Upper lobe of right lung (tissue), 1 donor: ENCODE measurements at regions not wholly inside any gene's neighbourhood (a gene's known extent, or its start where the extent isn't known, plus 50 kb on each side); places are given as distances from the start of the nearest gene placed in this dataset.

Source experiments
- ATAC-seq: fragments of 200-7000 bp; cut with Tn5 transposase; one replicate; pipeline ENCODE4 v1.9.1; 2020; ENCODE audit warnings: mild to moderate bottlenecking, moderate library complexity
- DNase-seq: peaks from one replicate; pipeline ENCODE4 v3.0.0-alpha.2; 2020
- H3K27ac ChIP-seq: fragments of 200-600 bp; one replicate; pipeline ENCODE4 v1.8.0; 2022
- H3K27me3 ChIP-seq: fragments of 200-600 bp; one replicate; pipeline ENCODE4 v1.8.0; 2022; ENCODE audit warnings: mild to moderate bottlenecking
- H3K36me3 ChIP-seq: fragments of 200-600 bp; one replicate; pipeline ENCODE4 v1.8.0; 2022
- H3K4me1 ChIP-seq: fragments of 200-600 bp; one replicate; pipeline ENCODE4 v1.8.0; 2022
- H3K4me3 ChIP-seq: fragments of 200-600 bp; one replicate; pipeline ENCODE4 v1.8.0; 2022; ENCODE audit warnings: mild to moderate bottlenecking
- H3K9me3 ChIP-seq: fragments of 200-600 bp; one replicate; pipeline ENCODE4 v1.8.0; 2022
- CTCF ChIP-seq: fragments of 200-600 bp; IDR thresholded peaks from one replicate; pipeline ENCODE4 v1.8.0; 2022; ENCODE audit warnings: antibody characterized with exemption
- intact Hi-C: fragments of 100-400 bp; cut with DNase I; formaldehyde crosslinking; loops from one replicate; pipeline ENCODE4 v1.11.0; 2022
- donor health status: DM: no; HTN: yes; CAD: no; lungs with severe emphysema.

GRCh38 chr2:173584676-173585458, 230.2 kb downstream of the CDCA7 start:
- ATAC-seq = no peak
- no peaks in the 10 kb centered on the region for H3K36me3 ChIP-seq
- intact Hi-C loops = no loop called here
- H3K9me3 ChIP-seq = no peaks in the 10 kb centered on the region
- peaks cover under 1% of the 10 kb centered on the region for H3K4me1 ChIP-seq
- TF ChIP-seq CTCF = no peak
- H3K27ac ChIP-seq = no peak overlapping the region
- no peak overlapping the region for H3K4me3 ChIP-seq
- no peaks in the 10 kb centered on the region for H3K27me3 ChIP-seq
- no peak for DNase-seq

DNA sequence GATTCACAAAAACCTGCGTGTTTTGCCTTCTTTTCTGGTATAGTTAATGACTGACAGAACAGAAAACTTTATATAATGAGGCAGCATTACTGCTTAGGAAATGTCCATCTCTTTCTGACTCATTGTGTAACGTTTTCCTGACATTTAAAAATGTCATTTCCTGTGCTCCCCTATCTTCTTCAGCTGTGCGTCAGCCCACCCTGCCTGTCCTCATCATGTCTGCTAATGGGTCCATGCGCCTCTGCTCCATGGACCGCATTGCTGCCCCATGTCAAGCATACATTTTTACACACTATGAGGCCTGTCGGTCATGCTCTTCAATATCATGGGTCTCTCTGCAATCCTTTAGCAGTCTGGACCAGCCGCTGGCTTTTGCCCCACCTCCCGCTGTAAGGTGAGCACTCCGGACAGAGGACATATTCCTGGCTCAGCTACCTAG, 234.3 kb downstream of the CDCA7 start:
- H3K9me3 ChIP-seq = no peaks in the 10 kb centered on the region
- H3K27ac ChIP-seq = no peak overlapping the region
- TF ChIP-seq CTCF = no peak
- H3K36me3 ChIP-seq = no peaks in the 10 kb centered on the region
- H3K4me1 ChIP-seq = peaks cover 6% of the 10 kb centered on the region
- H3K4me3 ChIP-seq = no peak overlapping the region
- DNase-seq (no peak), ATAC-seq (no peak)
- intact Hi-C loops = no loop called here
- H3K27me3 ChIP-seq = no peaks in the 10 kb centered on the region

DNA sequence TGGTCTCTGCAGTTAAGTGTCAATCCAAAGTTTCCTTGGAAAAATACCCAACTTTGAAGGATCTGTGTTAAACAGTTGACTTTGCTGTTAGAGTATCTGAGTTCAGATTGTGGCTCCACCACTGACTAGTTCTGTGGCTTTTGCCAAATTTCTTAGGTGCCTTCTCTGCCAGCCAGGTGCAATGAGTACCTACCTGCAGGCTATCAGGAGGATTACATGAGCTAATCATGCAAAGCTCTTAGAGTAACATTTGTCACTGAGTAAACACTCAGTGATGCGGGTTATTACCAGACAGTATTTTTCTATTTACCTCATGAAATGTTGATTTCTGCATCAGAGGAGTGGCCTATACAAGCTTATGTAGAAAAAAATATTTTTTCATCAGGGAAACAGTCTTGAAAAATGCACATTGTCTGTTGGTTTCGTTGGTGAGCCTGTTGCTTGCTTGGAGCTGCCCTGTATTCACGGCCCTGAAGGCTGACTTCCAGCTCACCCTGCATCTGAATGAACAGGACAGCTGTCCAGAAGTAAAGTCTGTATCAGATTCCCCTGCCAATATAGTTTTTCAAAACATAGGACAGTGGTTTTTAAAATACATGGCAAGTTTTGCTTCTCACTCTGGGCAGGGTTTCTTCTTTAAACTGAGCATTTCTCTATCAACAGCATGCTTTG, 235.1 kb downstream of the CDCA7 start:
- H3K9me3 ChIP-seq = no peaks in the 10 kb centered on the region
- H3K27ac ChIP-seq = no peak overlapping the region
- H3K36me3 ChIP-seq = no peaks in the 10 kb centered on the region
- H3K4me3 ChIP-seq = no peak overlapping the region
- peaks cover 6% of the 10 kb centered on the region for H3K4me1 ChIP-seq
- no peak for TF ChIP-seq CTCF
- H3K27me3 ChIP-seq = no peaks in the 10 kb centered on the region
- intact Hi-C loops = no loop called here
- ATAC-seq (peak; percentile 76), DNase-seq (no peak)

DNA sequence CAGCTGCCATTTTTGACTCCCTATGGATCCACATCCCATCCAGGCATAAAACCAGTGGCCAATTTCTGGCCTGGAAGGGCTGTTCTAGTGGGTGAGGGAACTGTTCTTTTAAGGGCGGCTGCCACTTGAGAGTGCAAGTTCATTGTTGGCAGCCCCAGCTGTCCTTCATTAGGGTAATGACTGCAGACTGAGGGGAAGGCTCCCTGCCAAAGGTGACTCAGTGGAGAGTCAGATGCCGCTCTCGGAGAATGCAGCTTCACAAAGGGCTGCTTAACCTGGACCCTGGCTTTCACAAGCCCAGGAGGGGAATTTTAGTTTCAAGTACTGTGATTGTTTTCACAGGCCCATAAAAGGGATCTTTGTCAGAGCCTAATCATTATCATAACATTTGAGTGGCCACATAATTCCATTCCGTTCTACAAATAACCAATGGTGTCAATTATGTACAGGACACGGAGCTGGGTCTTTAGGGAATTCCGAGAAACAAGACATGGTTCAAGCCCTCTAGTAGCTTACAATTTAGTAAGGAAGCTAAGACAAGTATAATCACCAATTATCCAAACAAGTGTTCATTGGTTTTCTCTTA, 235.7 kb downstream of the CDCA7 start:
- TF ChIP-seq CTCF = no peak
- H3K4me3 ChIP-seq = no peak overlapping the region
- peak; percentile 82 for ATAC-seq
- H3K9me3 ChIP-seq = no peaks in the 10 kb centered on the region
- no peaks in the 10 kb centered on the region for H3K27me3 ChIP-seq
- peak; percentile 70 for DNase-seq
- intact Hi-C loops = no loop called here
- no peaks in the 10 kb centered on the region for H3K36me3 ChIP-seq
- no peak overlapping the region for H3K27ac ChIP-seq
- H3K4me1 ChIP-seq = peaks cover 6% of the 10 kb centered on the region

DNA sequence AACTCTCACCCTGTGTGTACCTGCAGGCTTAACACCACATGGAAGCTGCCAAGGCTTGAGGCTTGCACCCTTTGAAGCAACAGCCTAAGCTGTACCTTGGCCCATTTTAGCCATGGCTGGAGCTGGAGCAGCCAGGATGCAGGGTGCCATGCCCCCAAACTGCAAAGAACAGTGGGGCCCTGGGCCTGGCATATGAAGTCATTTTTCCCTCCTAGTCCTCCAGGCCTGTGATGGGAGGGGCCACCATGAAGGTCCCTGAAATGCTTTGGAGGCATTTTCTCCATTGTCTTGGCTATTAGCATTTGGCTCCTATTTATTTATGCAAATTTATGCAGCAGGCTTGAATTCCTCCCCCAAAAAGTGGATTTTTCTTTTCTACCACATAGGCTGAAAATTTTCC, 238.4 kb downstream of the CDCA7 start:
- peaks cover 6% of the 10 kb centered on the region for H3K4me1 ChIP-seq
- H3K27ac ChIP-seq = no peak overlapping the region
- DNase-seq = no peak
- no peaks in the 10 kb centered on the region for H3K36me3 ChIP-seq
- ATAC-seq = no peak
- no peaks in the 10 kb centered on the region for H3K27me3 ChIP-seq
- H3K4me3 ChIP-seq = no peak overlapping the region
- intact Hi-C loops = no loop called here
- H3K9me3 ChIP-seq = no peaks in the 10 kb centered on the region
- TF ChIP-seq CTCF = no peak
